ENCODE measurements at regions not wholly inside any gene's neighbourhood (a gene's known extent, or its start where the extent isn't known, plus 50 kb on each side); places are given as distances from the start of the nearest gene placed in this dataset.

- Histone ChIP-seq H3K23me2 (ENCODE audit: insufficient read length, low read depth, low read length, poor library complexity, severe bottlenecking) (no peaks in the 10 kb centered on the region), H2AFZ (ENCODE audit: low read length) (no peak overlapping the region), H2BK12ac (ENCODE audit: insufficient read length, low read depth, low read length) (no peak overlapping the region), H3K9me3 (ENCODE audit: control insufficient read depth, low read depth, low read length) (no peaks in the 10 kb centered on the region), H3K56ac (ENCODE audit: insufficient read length, low read depth, low read length) (no peak overlapping the region), H3K18ac (ENCODE audit: insufficient read length, low read depth, low read length) (no peak overlapping the region), H4K20me1 (ENCODE audit: control insufficient read depth, insufficient read depth, insufficient read length) (no peaks in the 10 kb centered on the region), H3K4ac (ENCODE audit: low read depth, low read length) (no peak overlapping the region), H4K5ac (ENCODE audit: insufficient read length, low read depth, low read length) (no peak overlapping the region), H3K4me2 (ENCODE audit: insufficient read depth, insufficient read length, low read length) (no peak overlapping the region), H3K79me2 (ENCODE audit: insufficient read depth, low read length) (no peaks in the 10 kb centered on the region), H2BK120ac (ENCODE audit: low read depth, low read length, poor library complexity, severe bottlenecking) (no peak overlapping the region), H2BK20ac (ENCODE audit: low read depth, low read length, poor library complexity, severe bottlenecking) (no peak overlapping the region), H3K14ac (ENCODE audit: insufficient read depth, low read length) (no peak overlapping the region), H3T11ph (ENCODE audit: low read length) (no peak overlapping the region), H3K9ac (ENCODE audit: extremely low read depth, insufficient read length, low read length) (no peak overlapping the region), H2BK5ac (ENCODE audit: insufficient read length, low read length) (no peak overlapping the region), H3K27ac (ENCODE audit: insufficient read length, low read depth, low read length) (no peak overlapping the region), H3K27me3 (ENCODE audit: insufficient read depth, low read length) (no peaks in the 10 kb centered on the region), H4K8ac (replicated peaks; ENCODE audit: insufficient read length, low read depth, low read length) (no peak overlapping the region), H3K79me1 (ENCODE audit: insufficient read depth, low read depth, low read length, poor library complexity, severe bottlenecking) (no peaks in the 10 kb centered on the region), H3K4me1 (ENCODE audit: insufficient read depth, low read length) (peaks cover 4% of the 10 kb centered on the region; the same call in 1 of the 2 replicates), H3K23ac (ENCODE audit: insufficient read length, low read depth, low read length) (no peak overlapping the region), H2AK5ac (ENCODE audit: insufficient read length, low read length) (no peak overlapping the region), H2BK15ac (ENCODE audit: low read depth, low read length) (no peak overlapping the region), H4K91ac (ENCODE audit: insufficient read length, low read depth, low read length) (no peak overlapping the region)
- DNase-seq, result no peak
- Mint-ChIP-seq H3K9me3 (no peaks in the 10 kb centered on the region; a peak in 1 of 5 replicates), H3K4me1 (peaks cover 15% of the 10 kb centered on the region in 2 experiments), H3K27me3 (ENCODE audit: low read depth) (peaks cover 21% of the 10 kb centered on the region), H3K27ac (no peak overlapping the region), H3K4me3 (no peak overlapping the region), H3K36me3 (ENCODE audit: insufficient read depth in 1 of 3, low read depth in 3 of 3) (no peaks in the 10 kb centered on the region)
- WGBS (ENCODE audit: extremely low coverage, insufficient read length, low lambda C conversion rate), result no CpG with 5 or more reads among the region's 1 CpG
- TF ChIP-seq CTCF (conservative IDR thresholded peaks at IDR 0.05), result no peak
Observed at GRCh38 chr16:80460988-80461387, 79.8 kb upstream of the DYNLRB2 start.

Data from H9 (cell line).